DND-41 (cell line): ENCODE measurements at regions not wholly inside any gene's neighbourhood (a gene's known extent, or its start where the extent isn't known, plus 50 kb on each side); places are given as distances from the start of the nearest gene placed in this dataset.

Source experiments
- CTCF ChIP-seq: IDR thresholded peaks from 2 replicates; pipeline ENCODE4 v1.5.1; 2012; ENCODE audit warnings: borderline replicate concordance, low read length, moderate library complexity, mild to moderate bottlenecking; ENCODE audit not compliant: poor library complexity, severe bottlenecking; ENCODE audit errors: extremely low read depth
- EZH2 ChIP-seq: IDR thresholded peaks from 3 replicates; pipeline ENCODE4 v1.6.1; 2012; ENCODE audit warnings: borderline replicate concordance, low read depth, mild to moderate bottlenecking, moderate library complexity, low read length, inconsistent platforms; ENCODE audit not compliant: severe bottlenecking

DNA sequence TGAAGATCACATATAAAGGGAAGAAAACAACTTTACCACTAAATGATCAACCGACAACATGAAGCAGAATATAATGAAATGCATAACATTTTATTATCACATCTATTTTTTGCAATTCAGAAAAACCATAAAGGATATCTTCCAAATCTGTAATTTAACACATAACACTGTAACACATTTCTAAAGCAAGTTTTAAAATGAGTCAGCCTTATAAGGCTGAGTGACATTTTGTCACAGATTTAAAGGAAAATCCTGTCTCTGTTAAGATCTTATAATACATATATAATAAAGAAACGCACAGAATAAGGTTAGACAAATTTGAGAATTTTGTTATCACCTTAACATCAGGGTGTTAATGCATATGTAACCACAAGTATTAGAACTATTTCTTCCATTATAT lies 198.4 kb upstream of the RASA1 start:
- TF ChIP-seq EZH2 (no peak), CTCF (no peak)
